Thyroid gland (tissue), 4 donors: ENCODE measurements at regions not wholly inside any gene's neighbourhood (a gene's known extent, or its start where the extent isn't known, plus 50 kb on each side); places are given as distances from the start of the nearest gene placed in this dataset.

ENCODE experiments used
- POLR2A ChIP-seq, 2 donors: fragments of 450-650 bp; IDR thresholded peaks; one replicate each; pipeline ENCODE4 v1.6.1; 2017; ENCODE audit warnings: antibody characterized with exemption in 2 of 2, mild to moderate bottlenecking in 2 of 2, moderate library complexity in 1 of 2
- TF ChIP-seq, protein P1 (sequence below), 6 experiments: fragments of 200-600 bp in 3 of 6; fragments of 450-650 bp in 3 of 6; sonication (generic) in 3 of 6; IDR thresholded peaks; one replicate each; pipeline ENCODE4 v1.5.1; 2016 to 2019; ENCODE audit warnings: antibody characterized with exemption in 6 of 6, mild to moderate bottlenecking in 2 of 6, inconsistent platforms in 1 of 6, moderate library complexity in 1 of 6

GRCh38 chr1:244271691-244272308, 179.9 kb downstream of the ADSS2 start:
- TF ChIP-seq, protein P1, sequence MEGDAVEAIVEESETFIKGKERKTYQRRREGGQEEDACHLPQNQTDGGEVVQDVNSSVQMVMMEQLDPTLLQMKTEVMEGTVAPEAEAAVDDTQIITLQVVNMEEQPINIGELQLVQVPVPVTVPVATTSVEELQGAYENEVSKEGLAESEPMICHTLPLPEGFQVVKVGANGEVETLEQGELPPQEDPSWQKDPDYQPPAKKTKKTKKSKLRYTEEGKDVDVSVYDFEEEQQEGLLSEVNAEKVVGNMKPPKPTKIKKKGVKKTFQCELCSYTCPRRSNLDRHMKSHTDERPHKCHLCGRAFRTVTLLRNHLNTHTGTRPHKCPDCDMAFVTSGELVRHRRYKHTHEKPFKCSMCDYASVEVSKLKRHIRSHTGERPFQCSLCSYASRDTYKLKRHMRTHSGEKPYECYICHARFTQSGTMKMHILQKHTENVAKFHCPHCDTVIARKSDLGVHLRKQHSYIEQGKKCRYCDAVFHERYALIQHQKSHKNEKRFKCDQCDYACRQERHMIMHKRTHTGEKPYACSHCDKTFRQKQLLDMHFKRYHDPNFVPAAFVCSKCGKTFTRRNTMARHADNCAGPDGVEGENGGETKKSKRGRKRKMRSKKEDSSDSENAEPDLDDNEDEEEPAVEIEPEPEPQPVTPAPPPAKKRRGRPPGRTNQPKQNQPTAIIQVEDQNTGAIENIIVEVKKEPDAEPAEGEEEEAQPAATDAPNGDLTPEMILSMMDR (IDR thresholded peaks at IDR 0.05) = no peak
- no peak for TF ChIP-seq POLR2A (IDR thresholded peaks at IDR 0.05)
